Neural progenitor cell (in vitro differentiated cells): ENCODE measurements at regions not wholly inside any gene's neighbourhood (a gene's known extent, or its start where the extent isn't known, plus 50 kb on each side); places are given as distances from the start of the nearest gene placed in this dataset.

ENCODE experiments used
- DNase-seq: peaks from one replicate; pipeline ENCODE4 v3.0.0-alpha.2; 2016; ENCODE audit warnings: low spot score
- H2AFZ ChIP-seq: fragments of 200-600 bp; sonication (generic); replicated peaks from 2 replicates; pipeline ENCODE4 v1.6.1; 2016; ENCODE audit warnings: antibody characterized with exemption
- H3F3A ChIP-seq: fragments of 200-600 bp; sonication (generic); 2 replicates; pipeline ENCODE4 v1.6.1; 2016; ENCODE audit warnings: antibody characterized with exemption, low read depth
- H3K27ac ChIP-seq: fragments of 200-600 bp; sonication (generic); 2 replicates; pipeline ENCODE4 v1.5.1; 2016; ENCODE audit warnings: mild to moderate bottlenecking
- H3K27me3 ChIP-seq: fragments of 200-600 bp; sonication (generic); 2 replicates; pipeline ENCODE4 v1.6.1; 2016; ENCODE audit warnings: mild to moderate bottlenecking, moderate library complexity
- H3K36me3 ChIP-seq: fragments of 200-600 bp; sonication (generic); 2 replicates; pipeline ENCODE4 v1.5.1; 2016
- H3K4me1 ChIP-seq: fragments of 200-600 bp; sonication (generic); 2 replicates; pipeline ENCODE4 v1.6.1; 2016; ENCODE audit warnings: mixed run types
- H3K4me2 ChIP-seq: fragments of 200-600 bp; sonication (generic); 2 replicates; pipeline ENCODE4 v1.6.1; 2016
- H3K4me3 ChIP-seq: fragments of 200-600 bp; sonication (generic); 2 replicates; pipeline ENCODE4 v1.5.1; 2016
- H3K79me2 ChIP-seq: fragments of 200-600 bp; sonication (generic); 2 replicates; pipeline ENCODE4 v1.6.1; 2016; ENCODE audit warnings: low read depth
- H3K9ac ChIP-seq: fragments of 200-600 bp; sonication (generic); 2 replicates; pipeline ENCODE4 v1.6.1; 2016
- H3K9me3 ChIP-seq: fragments of 200-600 bp; sonication (generic); 2 replicates; pipeline ENCODE4 v1.5.1; 2016; ENCODE audit warnings: low read depth
- H4K20me1 ChIP-seq: fragments of 200-600 bp; sonication (generic); 2 replicates; pipeline ENCODE4 v1.6.1; 2016; ENCODE audit warnings: low read depth
- H3K27ac Mint-ChIP-seq: 3 replicates; pipeline ENCODE4 v1.8.0; 2021; ENCODE audit warnings: mixed read lengths
- H3K27me3 Mint-ChIP-seq: 2 replicates; pipeline ENCODE4 v1.8.0; 2022; ENCODE audit warnings: low read depth, mild to moderate bottlenecking, inconsistent platforms, moderate library complexity, mixed read lengths; ENCODE audit not compliant: insufficient read depth
- H3K36me3 Mint-ChIP-seq: 3 replicates; pipeline ENCODE4 v1.8.0; 2021; ENCODE audit warnings: mixed read lengths
- H3K4me1 Mint-ChIP-seq: 3 replicates; pipeline ENCODE4 v1.8.0; 2021; ENCODE audit warnings: mixed read lengths
- H3K4me3 Mint-ChIP-seq: 3 replicates; pipeline ENCODE4 v1.8.0; 2021; ENCODE audit warnings: mild to moderate bottlenecking, moderate library complexity, mixed read lengths
- H3K9me3 Mint-ChIP-seq: 3 replicates; pipeline ENCODE4 v1.8.0; 2020; ENCODE audit warnings: mixed read lengths
- EZH2 ChIP-seq: fragments of 200-600 bp; sonication (generic); IDR thresholded peaks from 2 replicates; pipeline ENCODE4 v1.6.1; 2017; ENCODE audit warnings: antibody characterized with exemption, mild to moderate bottlenecking, moderate library complexity
- EZH2phosphoT487 ChIP-seq: fragments of 200-600 bp; sonication (generic); IDR thresholded peaks from 2 replicates; pipeline ENCODE4 v1.6.1; 2017; ENCODE audit warnings: antibody characterized with exemption
- TF ChIP-seq, protein P1 (sequence below): fragments of 200-600 bp; sonication (generic); IDR thresholded peaks from 2 replicates; pipeline ENCODE4 v1.5.1; 2017; ENCODE audit warnings: antibody characterized with exemption, mild to moderate bottlenecking

DNA sequence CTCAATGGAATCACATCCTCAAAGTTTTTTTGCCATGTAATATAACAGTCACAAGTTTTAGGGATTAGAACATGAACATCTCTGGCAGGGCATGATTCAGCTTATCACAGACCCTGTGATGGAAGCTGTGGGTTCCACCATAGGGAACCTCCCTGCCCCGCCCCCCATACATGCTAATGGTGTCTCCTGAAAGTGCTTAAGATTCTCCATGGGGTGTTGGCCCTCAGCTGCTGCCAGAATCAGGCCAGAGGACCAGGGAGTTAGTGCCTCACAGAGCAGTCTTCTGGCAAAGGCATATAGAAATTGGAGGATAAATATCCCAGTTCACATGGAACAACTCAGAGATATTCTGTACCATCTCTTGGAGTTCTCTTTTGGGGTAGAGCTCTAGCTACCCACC lies 119.4 kb downstream of the RAB11FIP2 start:
- TF ChIP-seq, protein P1, sequence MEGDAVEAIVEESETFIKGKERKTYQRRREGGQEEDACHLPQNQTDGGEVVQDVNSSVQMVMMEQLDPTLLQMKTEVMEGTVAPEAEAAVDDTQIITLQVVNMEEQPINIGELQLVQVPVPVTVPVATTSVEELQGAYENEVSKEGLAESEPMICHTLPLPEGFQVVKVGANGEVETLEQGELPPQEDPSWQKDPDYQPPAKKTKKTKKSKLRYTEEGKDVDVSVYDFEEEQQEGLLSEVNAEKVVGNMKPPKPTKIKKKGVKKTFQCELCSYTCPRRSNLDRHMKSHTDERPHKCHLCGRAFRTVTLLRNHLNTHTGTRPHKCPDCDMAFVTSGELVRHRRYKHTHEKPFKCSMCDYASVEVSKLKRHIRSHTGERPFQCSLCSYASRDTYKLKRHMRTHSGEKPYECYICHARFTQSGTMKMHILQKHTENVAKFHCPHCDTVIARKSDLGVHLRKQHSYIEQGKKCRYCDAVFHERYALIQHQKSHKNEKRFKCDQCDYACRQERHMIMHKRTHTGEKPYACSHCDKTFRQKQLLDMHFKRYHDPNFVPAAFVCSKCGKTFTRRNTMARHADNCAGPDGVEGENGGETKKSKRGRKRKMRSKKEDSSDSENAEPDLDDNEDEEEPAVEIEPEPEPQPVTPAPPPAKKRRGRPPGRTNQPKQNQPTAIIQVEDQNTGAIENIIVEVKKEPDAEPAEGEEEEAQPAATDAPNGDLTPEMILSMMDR: no peak
- TF ChIP-seq EZH2phosphoT487: no peak
- no peak for TF ChIP-seq EZH2
- Histone ChIP-seq H3K79me2 (no peaks in the 10 kb centered on the region), H3K27ac (no peak overlapping the region), H3K9ac (no peak overlapping the region), H3K4me2 (no peak overlapping the region), H3F3A (peaks cover 10% of the 10 kb centered on the region), H4K20me1 (no peaks in the 10 kb centered on the region), H2AFZ (no peak overlapping the region), H3K36me3 (no peaks in the 10 kb centered on the region), H3K4me1 (peaks cover 15% of the 10 kb centered on the region), H3K4me3 (no peak overlapping the region), H3K9me3 (no peaks in the 10 kb centered on the region), H3K27me3 (no peaks in the 10 kb centered on the region)
- no peak overlapping the region for H3K27ac Mint-ChIP-seq
- peaks cover 3% of the 10 kb centered on the region for H3K4me1 Mint-ChIP-seq
- no peaks in the 10 kb centered on the region for H3K9me3 Mint-ChIP-seq
- H3K27me3 Mint-ChIP-seq: peaks cover 3% of the 10 kb centered on the region
- no peak overlapping the region for H3K4me3 Mint-ChIP-seq
- DNase-seq: no peak
- no peaks in the 10 kb centered on the region for H3K36me3 Mint-ChIP-seq

DNA sequence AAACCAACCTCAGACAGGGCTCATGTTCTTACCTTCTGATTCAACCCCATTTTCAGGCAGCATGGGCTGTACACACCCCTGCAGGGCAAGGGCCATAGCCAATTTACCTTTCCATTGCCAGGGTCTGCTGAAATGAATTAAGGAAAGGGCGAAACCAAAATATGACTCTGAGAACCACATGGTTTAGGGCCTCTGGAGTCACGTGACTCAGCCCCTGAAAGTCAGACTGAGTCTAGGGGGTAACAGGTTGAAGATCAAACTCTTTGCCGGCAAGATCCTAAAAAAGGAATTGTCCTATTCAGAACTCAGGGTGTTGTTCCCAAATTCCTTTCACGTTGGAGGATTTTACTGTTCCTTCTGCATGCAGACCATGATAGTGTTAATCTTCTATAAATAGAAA lies 118.9 kb downstream of the RAB11FIP2 start:
- Histone ChIP-seq H2AFZ (no peak overlapping the region), H3K4me1 (peaks cover 15% of the 10 kb centered on the region), H3K9ac (no peak overlapping the region), H3K36me3 (no peaks in the 10 kb centered on the region), H3K4me3 (no peak overlapping the region), H3K9me3 (no peaks in the 10 kb centered on the region), H3F3A (peaks cover 10% of the 10 kb centered on the region), H3K4me2 (no peak overlapping the region), H3K27ac (no peak overlapping the region), H3K27me3 (no peaks in the 10 kb centered on the region), H3K79me2 (no peaks in the 10 kb centered on the region), H4K20me1 (no peaks in the 10 kb centered on the region)
- peaks cover 3% of the 10 kb centered on the region for H3K27me3 Mint-ChIP-seq
- H3K36me3 Mint-ChIP-seq: no peaks in the 10 kb centered on the region
- no peaks in the 10 kb centered on the region for H3K9me3 Mint-ChIP-seq
- H3K27ac Mint-ChIP-seq: no peak overlapping the region
- DNase-seq: no peak
- TF ChIP-seq EZH2phosphoT487 (no peak), EZH2 (no peak)
- TF ChIP-seq, protein P1: no peak
- H3K4me1 Mint-ChIP-seq: peaks cover 3% of the 10 kb centered on the region
- no peak overlapping the region for H3K4me3 Mint-ChIP-seq

DNA sequence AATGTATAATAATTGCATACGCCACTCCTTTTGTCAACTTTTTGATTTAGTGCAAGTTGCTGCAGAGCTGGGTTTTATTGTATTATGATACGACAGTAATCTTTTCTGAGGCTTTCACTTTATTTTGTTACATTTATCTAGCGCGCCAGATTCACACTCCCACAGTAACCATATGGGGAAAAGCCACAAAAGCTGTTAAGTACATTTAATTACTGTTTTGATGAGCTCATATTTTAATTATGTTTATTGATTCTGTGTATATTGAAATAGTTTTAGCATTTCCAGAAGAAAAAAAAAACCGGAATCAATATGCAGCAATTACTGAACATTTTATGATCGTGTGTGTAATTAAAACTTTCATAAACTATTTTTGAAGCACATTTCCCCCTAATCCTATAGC lies 118.5 kb downstream of the RAB11FIP2 start:
- H3K79me2 ChIP-seq: no peaks in the 10 kb centered on the region
- H3K27me3 Mint-ChIP-seq: peaks cover 3% of the 10 kb centered on the region
- H3K4me1 Mint-ChIP-seq: peaks cover 3% of the 10 kb centered on the region
- no peak overlapping the region for H3K9ac ChIP-seq
- H3K9me3 ChIP-seq: no peaks in the 10 kb centered on the region
- no peak for TF ChIP-seq EZH2
- TF ChIP-seq, protein P1: no peak
- no peak for TF ChIP-seq EZH2phosphoT487
- no peaks in the 10 kb centered on the region for H3K36me3 ChIP-seq
- no peaks in the 10 kb centered on the region for H4K20me1 ChIP-seq
- no peak overlapping the region for H3K4me2 ChIP-seq
- no peak overlapping the region for H3K4me3 Mint-ChIP-seq
- no peak overlapping the region for H2AFZ ChIP-seq
- H3K27ac Mint-ChIP-seq: no peak overlapping the region
- DNase-seq: no peak
- peaks cover 12% of the 10 kb centered on the region for H3F3A ChIP-seq
- H3K4me3 ChIP-seq: no peak overlapping the region
- H3K4me1 ChIP-seq: peaks cover 15% of the 10 kb centered on the region
- H3K27ac ChIP-seq: no peak overlapping the region
- no peaks in the 10 kb centered on the region for H3K9me3 Mint-ChIP-seq
- H3K27me3 ChIP-seq: no peaks in the 10 kb centered on the region
- no peaks in the 10 kb centered on the region for H3K36me3 Mint-ChIP-seq
